Neuronal stem cell (in vitro differentiated cells): ENCODE measurements at regions not wholly inside any gene's neighbourhood (a gene's known extent, or its start where the extent isn't known, plus 50 kb on each side); places are given as distances from the start of the nearest gene placed in this dataset.

ENCODE experiments used
- DNase-seq: peaks from one replicate; pipeline ENCODE4 v3.0.0-alpha.2; 2013; ENCODE audit warnings: low spot score
- H2AFZ ChIP-seq: one replicate; pipeline ENCODE4 v1.6.1; 2013; ENCODE audit warnings: mild to moderate bottlenecking, low read length, inconsistent platforms
- H2AK5ac ChIP-seq: 2 replicates; pipeline ENCODE4 v1.6.1; 2013; ENCODE audit warnings: low read depth, mild to moderate bottlenecking, inconsistent platforms, low read length, moderate library complexity, mixed read lengths
- H2BK120ac ChIP-seq: 2 replicates; pipeline ENCODE4 v1.6.1; 2013; ENCODE audit warnings: low read depth, mild to moderate bottlenecking, inconsistent platforms, low read length, moderate library complexity, mixed read lengths
- H2BK12ac ChIP-seq: one replicate; pipeline ENCODE4 v1.6.1; 2013; ENCODE audit warnings: low read length, inconsistent platforms
- H2BK15ac ChIP-seq: 2 replicates; pipeline ENCODE4 v1.6.1; 2013; ENCODE audit warnings: mild to moderate bottlenecking, low read length, inconsistent platforms, mixed read lengths
- H2BK5ac ChIP-seq: one replicate; pipeline ENCODE4 v1.6.1; 2013; ENCODE audit warnings: inconsistent platforms, mild to moderate bottlenecking, low read length, moderate library complexity
- H3K14ac ChIP-seq: one replicate; pipeline ENCODE4 v1.6.1; 2013; ENCODE audit warnings: low read length, inconsistent platforms
- H3K18ac ChIP-seq: 2 replicates; pipeline ENCODE4 v1.6.1; 2013; ENCODE audit warnings: low read length, inconsistent platforms
- H3K23ac ChIP-seq: 2 replicates; pipeline ENCODE4 v1.6.1; 2013; ENCODE audit warnings: low read depth, mild to moderate bottlenecking, mixed read lengths, low read length, inconsistent platforms; ENCODE audit not compliant: poor library complexity
- H3K27ac ChIP-seq: replicated peaks from 3 replicates; pipeline ENCODE4 v1.5.1; 2013; ENCODE audit warnings: low read length, inconsistent platforms
- H3K27me3 ChIP-seq, 3 experiments: 2 replicates each; pipeline ENCODE4 v1.6.1; 2013; ENCODE audit warnings: low read length in 3 of 3, mild to moderate bottlenecking in 2 of 3, inconsistent platforms in 1 of 3, low read depth in 1 of 3, mixed read lengths in 1 of 3, moderate library complexity in 1 of 3; ENCODE audit not compliant: control insufficient read depth in 3 of 3, insufficient read depth in 3 of 3
- H3K36me3 ChIP-seq, 2 donors: replicated peaks in 1 of 2; 2 replicates each; pipeline ENCODE4 v1.6.1; 2013; ENCODE audit warnings: low read length in 2 of 2; ENCODE audit not compliant: control insufficient read depth in 2 of 2, insufficient read depth in 2 of 2
- H3K4ac ChIP-seq: 2 replicates; pipeline ENCODE4 v1.6.1; 2013; ENCODE audit warnings: inconsistent platforms, mild to moderate bottlenecking, low read length, moderate library complexity
- H3K4me1 ChIP-seq, 2 donors: 1 replicate in 1 of 2; 2 replicates in 1 of 2; pipeline ENCODE4 v1.6.1; 2013; ENCODE audit warnings: low read length in 2 of 2, low read depth in 1 of 2; ENCODE audit not compliant: control insufficient read depth in 2 of 2, insufficient read depth in 1 of 2
- H3K4me2 ChIP-seq: one replicate; pipeline ENCODE4 v1.6.1; 2013; ENCODE audit warnings: mild to moderate bottlenecking, low read length, inconsistent platforms; ENCODE audit not compliant: insufficient read depth, poor library complexity, severe bottlenecking
- H3K4me3 ChIP-seq, 2 donors: 2 replicates each; pipeline ENCODE4 v1.5.1; 2013; ENCODE audit warnings: low read length in 2 of 2, mild to moderate bottlenecking in 2 of 2, inconsistent platforms in 1 of 2, moderate library complexity in 1 of 2
- H3K79me1 ChIP-seq: one replicate; pipeline ENCODE4 v1.6.1; 2013; ENCODE audit warnings: low read depth, mild to moderate bottlenecking, inconsistent platforms, low read length, moderate library complexity
- H3K9ac ChIP-seq: one replicate; pipeline ENCODE4 v1.6.1; 2013; ENCODE audit warnings: mild to moderate bottlenecking, low read depth, low read length, inconsistent platforms; ENCODE audit not compliant: poor library complexity
- H3K9me3 ChIP-seq, 2 donors: replicated peaks in 1 of 2; 2 replicates each; pipeline versions ENCODE3 to v1.6.1; 2013; ENCODE audit warnings: low read length in 2 of 2, mild to moderate bottlenecking in 2 of 2, inconsistent platforms in 1 of 2, low read depth in 1 of 2, mixed read lengths in 1 of 2, moderate library complexity in 1 of 2; ENCODE audit not compliant: control insufficient read depth in 2 of 2, insufficient read depth in 1 of 2
- H4K8ac ChIP-seq: one replicate; pipeline ENCODE4 v1.6.1; 2013; ENCODE audit warnings: low read depth, mild to moderate bottlenecking, inconsistent platforms, low read length, moderate library complexity
- H4K91ac ChIP-seq: one replicate; pipeline ENCODE4 v1.6.1; 2013; ENCODE audit warnings: low read length, low read depth, mild to moderate bottlenecking, inconsistent platforms; ENCODE audit not compliant: poor library complexity
- WGBS, 2 donors: extraction: QIAGEN DNeasy Blood & Tissue Kit; methylation state at CpG; one replicate each; pipeline ENCODE4 v1.1.7; 2013; ENCODE audit warnings: missing lambda C conversion rate in 2 of 2, mixed read lengths in 1 of 2; ENCODE audit not compliant: insufficient read length in 2 of 2, insufficient replicate concordance in 1 of 2; ENCODE audit errors: extremely low coverage in 2 of 2; 5-methylcytosine and 5-hydroxymethylcytosine counted together

GRCh38 chr2:224178056-224178455 is 139.0 kb upstream of the SERPINE2 start:
- Histone ChIP-seq H2AK5ac (no peak overlapping the region), H2BK5ac (no peak overlapping the region)

DNA sequence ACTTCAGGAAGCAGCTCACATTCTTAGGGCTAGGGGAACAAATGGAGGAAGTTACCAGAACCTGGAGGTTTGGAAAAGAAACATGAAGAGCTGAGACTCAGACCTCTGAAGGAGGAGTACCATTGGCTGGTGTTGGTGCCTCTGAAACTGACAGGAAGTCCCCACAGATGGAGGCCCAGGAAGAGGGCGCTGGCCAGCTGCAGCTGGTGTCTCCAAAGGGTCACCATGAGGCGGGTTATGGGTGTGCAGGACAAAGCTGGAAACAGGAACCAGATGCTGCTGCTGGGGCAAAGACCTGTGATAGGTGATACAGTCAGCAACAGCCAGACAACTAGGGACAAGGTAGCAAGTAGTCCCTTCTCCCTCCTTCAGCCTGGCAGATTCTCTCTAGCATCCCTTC is 136.5 kb upstream of the SERPINE2 start:
- Histone ChIP-seq H3K27me3 (no peaks in the 10 kb centered on the region), H2BK5ac (no peak overlapping the region), H2BK12ac (no peak overlapping the region), H2BK120ac (no peak overlapping the region), H4K8ac (no peak overlapping the region), H3K4me1 (peaks cover 0 to 3% of the 10 kb centered on the region in 2 donors), H4K91ac (no peak overlapping the region), H3K18ac (no peak overlapping the region), H3K9ac (no peak overlapping the region), H3K27ac (no peak overlapping the region), H3K14ac (no peak overlapping the region), H3K23ac (no peak overlapping the region), H3K9me3 (no peaks in the 10 kb centered on the region), H2AFZ (peak overlapping the region; percentile 40), H3K4ac (no peak overlapping the region), H2AK5ac (no peak overlapping the region), H2BK15ac (no peak overlapping the region), H3K4me2 (no peak overlapping the region), H3K79me1 (no peaks in the 10 kb centered on the region), H3K4me3 (no peak overlapping the region), H3K36me3 (no peaks in the 10 kb centered on the region)
- no peak for DNase-seq
- no CpG with 5 or more reads among the region's 2 CpGs for WGBS, 2 donors

More at GRCh38 chr2:224178056-224178455, 139.0 kb upstream of the SERPINE2 start:
- Histone ChIP-seq H2BK15ac (no peak overlapping the region), H3K4me1 (peaks cover 0 to 3% of the 10 kb centered on the region in 2 donors), H3K9me3 (no peaks in the 10 kb centered on the region), H2BK120ac (no peak overlapping the region), H3K23ac (no peak overlapping the region), H3K27ac (no peak overlapping the region), H3K79me1 (no peaks in the 10 kb centered on the region), H3K4ac (no peak overlapping the region), H3K4me3 (no peak overlapping the region), H4K91ac (no peak overlapping the region), H2BK12ac (no peak overlapping the region), H3K4me2 (no peak overlapping the region), H2AFZ (no peak overlapping the region), H3K18ac (no peak overlapping the region), H3K27me3 (no peaks in the 10 kb centered on the region), H3K36me3 (no peaks in the 10 kb centered on the region), H4K8ac (no peak overlapping the region), H3K9ac (no peak overlapping the region), H3K14ac (no peak overlapping the region)
- WGBS, 2 donors, result no CpG with 5 or more reads among the region's 4 CpGs
- DNase-seq, result no peak

- Histone ChIP-seq H3K27me3 (no peaks in the 10 kb centered on the region), H3K4ac (no peak overlapping the region), H3K9me3 (no peaks in the 10 kb centered on the region), H4K91ac (no peak overlapping the region), H2BK12ac (no peak overlapping the region), H3K4me3 (no peak overlapping the region), H2BK15ac (no peak overlapping the region), H3K4me2 (no peak overlapping the region), H3K18ac (no peak overlapping the region), H3K36me3 (no peaks in the 10 kb centered on the region), H3K79me1 (no peaks in the 10 kb centered on the region), H3K4me1 (peaks cover 0 to 3% of the 10 kb centered on the region in 2 donors), H2AK5ac (no peak overlapping the region), H2BK5ac (no peak overlapping the region), H3K27ac (no peak overlapping the region), H2BK120ac (no peak overlapping the region), H3K9ac (no peak overlapping the region), H4K8ac (no peak overlapping the region), H2AFZ (peak overlapping the region; percentile 40), H3K14ac (no peak overlapping the region), H3K23ac (no peak overlapping the region)
- no CpG with 5 or more reads among the region's 5 CpGs for WGBS, 2 donors
- no peak for DNase-seq
Observed at GRCh38 chr2:224174990-224175389, 135.9 kb upstream of the SERPINE2 start.

- WGBS, 2 donors, result no CpG with 5 or more reads among the region's 1 CpG
- no peak overlapping the region for H3K4me2 ChIP-seq
Observed at GRCh38 chr2:224174521-224174920, 135.4 kb upstream of the SERPINE2 start.

More at GRCh38 chr2:224174521-224174920, 135.4 kb upstream of the SERPINE2 start:
- Histone ChIP-seq H2BK5ac (no peak overlapping the region), H3K14ac (no peak overlapping the region), H3K18ac (no peak overlapping the region), H3K27me3 (no peaks in the 10 kb centered on the region), H2AK5ac (no peak overlapping the region), H3K4ac (no peak overlapping the region), H3K23ac (no peak overlapping the region), H3K4me3 (no peak overlapping the region), H3K9me3 (no peaks in the 10 kb centered on the region), H3K36me3 (no peaks in the 10 kb centered on the region), H3K27ac (no peak overlapping the region), H2BK120ac (no peak overlapping the region), H3K9ac (no peak overlapping the region), H2AFZ (no peak overlapping the region), H3K79me1 (no peaks in the 10 kb centered on the region), H2BK15ac (no peak overlapping the region), H2BK12ac (no peak overlapping the region), H4K8ac (no peak overlapping the region), H4K91ac (no peak overlapping the region), H3K4me1 (peaks cover 0 to 3% of the 10 kb centered on the region in 2 donors)
- DNase-seq, result no peak
